ENCODE measurements at regions not wholly inside any gene's neighbourhood (a gene's known extent, or its start where the extent isn't known, plus 50 kb on each side); places are given as distances from the start of the nearest gene placed in this dataset.

DNA sequence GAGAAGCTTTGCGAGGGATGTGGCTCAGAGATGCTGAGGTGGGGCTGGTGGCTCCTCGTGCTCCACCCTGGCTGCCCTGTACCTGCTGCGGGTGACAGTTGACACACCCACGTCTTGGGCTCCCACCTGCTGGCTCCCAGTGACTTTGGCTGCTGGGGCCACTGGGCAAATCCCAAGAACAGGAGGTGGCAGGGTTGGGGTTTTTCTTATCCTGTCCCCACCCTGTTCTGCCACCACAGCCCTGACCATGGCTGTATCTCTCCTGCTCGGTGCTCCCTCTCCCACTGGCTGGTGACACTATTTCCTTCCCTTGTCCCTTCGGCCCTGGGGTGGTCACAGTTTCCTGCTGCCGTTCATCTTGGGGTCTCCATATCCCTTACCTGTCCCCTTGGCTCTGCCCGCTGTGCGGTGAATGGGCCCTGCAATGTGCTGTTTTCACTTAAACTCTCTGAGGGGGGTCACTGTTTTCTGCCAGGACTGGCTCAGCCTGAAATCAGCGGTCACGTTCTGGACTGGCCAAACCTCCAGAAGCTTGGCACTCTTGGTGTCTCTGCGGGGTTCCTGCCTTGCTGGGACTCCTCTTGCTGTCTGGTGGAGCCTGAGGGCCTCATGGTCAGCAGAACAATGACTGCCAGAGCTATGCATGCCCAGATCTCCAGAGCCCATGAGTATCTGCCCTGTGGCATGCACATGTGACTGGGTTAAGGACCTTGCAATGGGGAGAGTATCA, 144.2 kb downstream of the IRF8 start:
- DNase-seq: no peak

DNA sequence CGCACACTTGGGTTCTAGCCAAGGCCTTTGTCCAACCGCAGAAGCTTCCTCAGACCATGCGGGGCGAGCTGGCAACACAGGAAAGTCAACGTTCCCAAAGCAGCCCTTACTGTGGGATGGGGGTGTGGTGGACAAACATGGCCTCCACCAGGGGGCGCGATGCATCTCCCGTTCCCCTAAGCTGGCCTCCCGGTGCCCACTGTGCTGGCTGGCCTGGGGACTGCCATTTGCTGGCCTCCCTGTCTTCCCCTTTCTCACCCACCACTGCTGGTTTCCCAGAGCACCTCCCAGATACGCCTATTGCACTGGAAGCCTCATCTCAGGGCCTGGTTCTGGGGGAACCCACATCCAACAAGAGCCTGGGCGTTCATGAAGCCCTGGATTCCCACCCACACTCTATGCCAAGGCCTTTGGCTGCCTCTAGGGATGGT, 145.3 kb downstream of the IRF8 start:
- DNase-seq: peak; percentile 72

- DNase-seq: peak; percentile 48
Observed at GRCh38 chr16:86044881-86045590, 146.1 kb downstream of the IRF8 start.

DNA sequence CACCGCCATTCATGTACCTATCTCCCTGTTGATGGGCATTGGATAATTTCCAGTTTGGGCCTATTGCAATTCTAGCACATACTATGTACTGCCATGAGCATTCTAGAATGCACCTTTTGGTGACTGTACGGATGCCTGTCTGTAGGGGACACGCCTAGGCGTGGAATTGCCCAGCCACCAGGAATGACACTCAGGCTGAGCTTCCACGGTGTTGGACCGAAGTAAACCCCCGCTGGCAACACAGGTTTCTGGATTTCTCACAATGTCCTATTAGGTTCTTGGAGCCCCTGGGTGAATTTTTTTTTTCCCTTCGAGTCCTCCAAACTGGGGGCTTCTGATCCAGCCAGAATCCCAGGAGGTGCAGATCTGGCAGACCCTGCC, 146.6 kb downstream of the IRF8 start:
- DNase-seq: no peak

DNA sequence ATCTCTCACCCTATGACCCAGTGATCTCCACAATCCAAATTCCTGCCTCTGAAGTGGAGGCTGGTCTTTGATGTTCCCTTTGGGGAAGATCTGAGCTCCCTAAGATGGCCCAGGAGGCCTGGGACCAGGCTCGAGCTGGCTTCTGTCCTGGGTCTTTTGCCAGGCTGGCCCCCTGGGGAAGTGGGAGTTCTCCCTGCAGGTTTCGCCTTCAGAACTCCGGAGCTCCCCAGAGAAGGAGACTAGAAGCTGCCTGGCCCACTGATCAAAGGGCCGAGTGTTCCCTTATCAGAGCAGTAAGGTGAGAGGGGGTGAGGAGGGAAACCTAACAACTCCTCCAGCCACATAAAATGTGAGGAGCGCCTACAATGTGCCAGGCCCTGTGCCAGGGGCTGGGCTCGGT, 147.1 kb downstream of the IRF8 start:
- DNase-seq: no peak

GRCh38 chr16:86046667-86047270, 147.8 kb downstream of the IRF8 start:
- no peak for DNase-seq

DNA sequence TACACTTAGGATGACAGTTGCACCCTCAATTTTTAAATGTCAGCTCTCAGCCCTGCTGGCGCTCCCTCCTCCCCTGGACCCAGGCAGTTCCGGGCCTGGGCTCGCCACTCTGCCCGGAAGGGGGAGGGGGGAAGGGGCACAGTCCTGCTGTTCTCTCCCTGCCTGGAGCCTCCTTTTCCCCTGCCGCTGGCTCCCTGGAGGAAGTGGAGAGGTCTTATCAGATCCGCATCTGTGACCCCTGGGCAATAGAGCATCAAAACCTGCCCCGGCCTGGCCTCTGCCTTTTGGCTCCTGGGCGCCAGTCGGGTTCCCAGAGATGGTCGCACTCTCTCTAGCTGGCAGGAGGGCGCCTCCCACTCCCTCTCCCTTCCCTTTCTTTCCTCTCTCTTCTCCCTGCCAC, 149.3 kb downstream of the IRF8 start:
- no peak for DNase-seq

GRCh38 chr16:86048882-86049585, 150.1 kb downstream of the IRF8 start:
- DNase-seq: peak; percentile 28

GRCh38 chr16:86049641-86050040, 150.7 kb downstream of the IRF8 start:
- no peak for DNase-seq

DNA sequence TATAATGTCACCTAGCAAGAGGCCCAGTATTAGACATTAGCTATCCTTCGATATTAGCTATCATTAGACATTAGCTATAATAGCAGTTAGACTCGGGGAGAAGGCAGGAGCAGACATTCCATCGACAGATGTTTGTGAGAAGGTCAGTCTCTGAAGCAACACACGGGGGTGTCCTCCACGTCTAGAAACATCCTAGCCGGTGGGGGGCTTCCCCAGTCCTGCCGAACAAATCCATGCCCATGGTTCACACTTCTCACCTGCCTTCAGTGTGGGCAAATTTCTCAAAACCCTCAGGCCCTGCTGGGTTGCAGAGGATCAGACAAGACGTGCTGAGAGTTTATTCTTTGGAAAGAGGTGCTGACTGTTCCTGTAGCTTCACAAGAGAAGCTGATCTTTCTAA, 151.1 kb downstream of the IRF8 start:
- DNase-seq: no peak

GRCh38 chr16:86050591-86051367, 151.8 kb downstream of the IRF8 start:
- DNase-seq: no peak

- DNase-seq: no peak
Observed at GRCh38 chr16:86051368-86052114, 152.6 kb downstream of the IRF8 start.

- DNase-seq: no peak
Observed at GRCh38 chr16:86052115-86052670, 153.2 kb downstream of the IRF8 start.

DNA sequence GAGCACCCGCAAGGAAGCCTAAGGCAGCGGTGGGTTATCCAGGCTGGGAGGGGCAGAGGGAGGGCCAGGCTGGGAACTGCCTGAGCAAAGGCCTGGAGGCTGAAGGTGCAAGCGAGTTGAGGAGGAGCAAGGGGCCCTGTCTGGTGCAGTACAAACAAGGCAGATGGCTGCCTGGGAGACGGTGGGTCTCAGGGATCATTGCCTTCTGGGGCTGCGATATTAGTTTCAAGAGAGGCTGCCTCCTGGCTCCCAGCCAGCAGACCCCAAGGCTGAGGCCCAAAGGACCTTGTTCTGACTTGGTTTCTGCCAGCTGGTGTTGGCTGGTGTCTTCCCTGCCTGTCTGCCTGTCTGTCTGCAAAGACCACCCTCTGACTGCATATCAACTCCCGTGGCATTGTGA, 154.0 kb downstream of the IRF8 start:
- DNase-seq: no peak

GRCh38 chr16:86059253-86060171, 160.6 kb downstream of the IRF8 start:
- DNase-seq: no peak

DNA sequence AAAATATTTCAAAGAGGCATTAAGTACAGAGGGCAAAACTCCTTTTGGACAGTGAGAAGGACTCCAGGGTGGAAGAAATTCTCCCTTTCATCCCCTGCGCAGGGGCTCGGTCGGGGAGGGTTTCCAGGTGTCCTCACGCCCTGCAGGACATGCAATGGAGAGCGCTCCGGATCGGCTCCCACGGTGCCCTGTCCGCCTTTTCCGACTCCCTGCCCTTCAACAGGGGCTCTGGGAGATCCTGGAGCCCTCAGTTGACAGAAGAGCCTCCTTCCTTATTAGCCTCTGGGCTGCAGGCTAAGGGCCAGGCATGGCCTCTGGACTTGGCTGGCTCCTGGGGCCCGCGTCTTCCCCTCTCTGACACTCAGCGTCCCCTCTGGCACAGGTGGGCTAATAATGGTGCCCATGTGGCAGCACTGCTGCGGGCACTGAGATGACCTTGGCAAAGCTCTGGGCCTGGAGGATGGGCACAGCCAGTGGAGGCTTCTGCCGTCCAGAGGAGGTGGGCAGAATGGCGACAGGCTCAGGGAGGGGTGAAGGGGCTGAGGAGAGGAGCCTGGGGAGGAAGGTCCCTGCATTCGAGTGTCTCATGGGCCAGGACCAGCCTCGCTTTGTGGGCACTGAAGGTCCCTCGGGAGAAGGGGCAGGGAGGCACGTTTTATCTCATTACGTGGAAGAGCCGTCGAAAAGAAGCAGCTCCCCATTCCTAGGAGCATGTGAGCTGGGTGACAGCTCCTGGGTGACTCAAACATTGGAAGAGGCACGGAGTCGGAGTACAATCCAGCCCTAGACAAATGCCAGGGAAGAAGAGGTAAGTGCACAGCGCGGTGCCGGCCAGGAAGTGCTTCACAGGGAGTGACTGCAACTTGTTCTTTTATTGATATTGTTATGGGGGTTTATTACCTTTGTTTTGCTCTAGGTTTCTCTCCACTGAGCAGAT, 161.7 kb downstream of the IRF8 start:
- DNase-seq: no peak

DNA sequence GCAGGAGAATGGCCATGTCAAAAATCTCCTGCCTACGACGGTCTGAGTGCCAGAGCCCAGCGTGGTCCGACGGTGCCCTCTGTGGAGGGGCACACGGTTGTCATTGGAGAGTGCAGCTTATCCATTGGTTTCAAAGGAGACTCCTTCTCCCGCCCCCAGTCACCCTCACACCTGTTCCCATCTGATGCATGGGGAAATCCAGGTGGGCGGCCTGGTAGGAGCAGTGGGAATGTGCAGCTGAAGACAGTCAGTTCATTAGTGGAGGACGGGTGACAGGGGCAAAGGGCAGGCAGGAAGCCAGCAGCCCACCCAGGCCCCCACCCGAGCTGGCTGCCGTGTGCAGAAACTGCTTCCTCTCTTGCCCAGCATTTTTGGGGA, 162.3 kb downstream of the IRF8 start:
- no peak for DNase-seq

GRCh38 chr16:86061721-86062120, 162.8 kb downstream of the IRF8 start:
- no peak for DNase-seq

DNA sequence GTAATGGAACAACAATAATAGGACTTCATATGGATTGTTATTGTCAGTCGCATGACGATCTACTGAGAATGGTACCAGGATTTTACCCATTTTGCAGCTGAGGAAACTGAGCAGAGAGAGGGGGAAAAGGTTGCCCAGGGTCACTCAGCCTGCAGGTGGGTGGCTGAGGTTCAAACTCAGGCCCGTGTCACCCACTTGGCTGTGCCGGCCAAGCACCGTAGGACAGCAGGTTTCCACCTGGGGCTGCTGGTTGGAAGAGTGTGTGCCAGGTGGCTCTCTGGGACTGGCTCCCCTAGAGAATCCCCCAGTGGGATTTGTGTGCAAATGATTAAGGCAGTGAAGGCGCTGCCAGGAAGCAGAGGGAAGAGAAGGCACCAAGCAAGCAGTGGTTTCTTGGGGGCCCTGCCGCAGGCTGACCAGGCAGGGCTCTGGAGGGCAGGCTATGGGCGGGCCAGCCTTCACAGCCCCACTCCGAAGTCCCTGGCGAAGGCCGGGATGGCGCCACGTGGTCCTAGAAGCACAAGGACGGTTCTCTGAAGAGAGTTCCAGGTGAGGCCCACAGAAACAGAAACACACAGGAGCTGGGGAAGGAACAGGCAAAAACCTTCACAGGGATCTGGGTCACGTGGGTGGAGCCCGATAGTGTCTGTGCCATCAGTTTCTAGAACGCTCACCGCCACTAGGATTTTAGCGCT, 163.5 kb downstream of the IRF8 start:
- no peak for DNase-seq

Data from activated CD4-positive, alpha-beta T cell treated with anti-CD3 and anti-CD28 coated beads for 48 hours (primary cell).